NCI-H748 (cell line): ENCODE measurements at regions not wholly inside any gene's neighbourhood (a gene's known extent, or its start where the extent isn't known, plus 50 kb on each side); places are given as distances from the start of the nearest gene placed in this dataset.
"Not testable (repeated sequence)": the region's sequence is repeated elsewhere in the genome, so short reads cannot be mapped to it uniquely, and the experiment has no call there.

Experiments
- DNase-seq: peaks from one replicate; lab custom pipeline; 2025; ENCODE audit not compliant: unreplicated experiment; lab: John Stamatoyannopoulos, UW

DNA sequence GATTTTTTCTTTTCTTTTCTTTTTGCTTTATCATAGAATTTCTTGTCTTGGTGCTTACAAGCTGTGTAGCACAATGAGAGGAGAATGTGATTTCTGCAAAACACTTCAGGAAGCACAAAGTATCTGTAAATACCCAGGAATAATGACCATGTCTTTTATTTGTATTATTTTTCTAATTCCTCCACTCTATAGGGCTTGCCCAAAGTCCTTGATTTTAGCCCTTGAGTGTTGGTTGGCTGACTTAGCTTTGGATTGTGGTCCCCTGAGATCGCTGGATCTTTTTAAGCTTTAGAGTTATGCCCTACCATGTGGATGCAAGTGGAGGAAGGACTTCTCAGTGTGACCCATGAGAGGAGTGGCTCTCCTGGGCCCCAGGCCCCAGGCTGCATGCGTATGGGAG lies 52.2 kb downstream of the HOXC4 start:
- not testable (repeated sequence) for DNase-seq

DNA sequence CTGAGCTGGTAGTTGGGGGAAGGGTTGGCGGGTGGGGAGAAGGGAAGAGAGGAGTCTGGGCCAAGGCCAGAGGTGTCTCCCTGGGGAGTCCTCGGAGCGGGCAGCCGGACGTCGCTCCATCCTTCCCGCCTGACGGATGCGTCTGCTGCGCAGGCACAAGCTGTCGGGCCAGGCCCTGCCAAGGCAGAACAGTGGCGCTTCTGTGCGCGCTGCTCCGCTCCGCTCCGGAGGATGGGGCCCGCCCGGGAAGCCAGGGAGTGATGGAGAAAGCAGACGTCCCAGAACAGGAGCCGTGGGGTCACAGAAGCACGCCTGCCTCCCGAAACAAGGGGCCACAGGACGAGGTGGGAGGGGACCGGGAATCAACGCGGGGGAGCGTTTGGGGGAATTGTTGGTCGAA lies 52.6 kb downstream of the HOXC4 start:
- not testable (repeated sequence) for DNase-seq

DNA sequence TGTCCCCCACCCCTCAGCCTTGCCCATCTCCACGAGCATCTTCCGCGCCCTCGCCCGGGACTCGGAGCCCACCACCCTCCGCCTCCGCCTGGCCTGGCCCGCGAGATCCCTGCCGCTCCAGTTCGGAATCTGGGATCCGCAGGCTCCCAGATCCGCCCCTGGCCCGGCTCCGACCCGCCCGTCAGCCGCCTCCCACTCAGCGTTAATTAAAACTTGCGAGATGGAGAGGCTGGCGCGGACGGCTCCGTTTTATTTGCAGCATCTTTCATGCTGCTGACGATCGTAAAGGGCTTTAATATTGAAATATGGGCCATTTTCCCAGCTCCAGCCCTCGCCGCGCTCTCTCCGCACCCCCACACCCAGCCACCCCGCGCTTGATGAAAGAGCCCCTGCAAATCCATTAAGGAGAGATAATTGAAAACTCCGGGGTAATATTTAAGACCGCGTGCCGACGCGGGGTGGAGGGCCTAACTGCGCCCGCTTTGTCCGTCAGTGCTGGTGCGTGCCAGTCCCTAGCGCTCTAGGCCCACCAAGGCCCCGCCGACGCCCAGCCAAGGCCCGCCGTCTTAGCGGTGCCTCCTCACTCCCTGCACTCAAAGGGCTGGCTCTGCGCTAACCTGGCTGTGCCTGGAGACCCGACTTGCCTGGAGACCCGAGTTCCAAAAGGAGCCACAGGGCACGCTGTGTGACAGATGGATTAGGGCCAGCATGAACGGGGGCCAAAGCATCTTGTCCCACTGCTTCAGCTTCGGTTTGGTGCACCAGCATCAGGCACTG lies 53.4 kb downstream of the HOXC4 start:
- not testable (repeated sequence) for DNase-seq

DNA sequence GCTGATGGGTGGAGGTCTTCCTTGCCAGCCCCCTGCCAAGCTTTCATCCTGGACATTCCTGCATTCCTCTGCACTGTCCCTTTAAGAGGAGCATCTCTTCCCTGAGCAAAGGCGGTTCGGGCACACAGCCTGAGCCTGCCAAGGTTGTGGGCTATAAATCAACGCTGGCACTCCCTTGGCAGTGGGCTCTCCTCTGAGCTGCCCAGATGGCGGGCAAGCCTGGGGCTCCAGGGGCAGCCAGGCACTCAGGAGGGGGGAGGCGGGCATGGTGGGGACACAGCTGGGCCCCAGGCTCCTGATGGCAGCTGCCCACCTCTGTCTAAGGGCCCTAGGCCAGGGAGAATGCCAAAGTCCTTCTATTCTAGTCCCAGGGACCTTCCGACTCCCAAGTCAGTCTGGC lies 58.7 kb downstream of the HOXC4 start:
- DNase-seq = not testable (repeated sequence)

DNA sequence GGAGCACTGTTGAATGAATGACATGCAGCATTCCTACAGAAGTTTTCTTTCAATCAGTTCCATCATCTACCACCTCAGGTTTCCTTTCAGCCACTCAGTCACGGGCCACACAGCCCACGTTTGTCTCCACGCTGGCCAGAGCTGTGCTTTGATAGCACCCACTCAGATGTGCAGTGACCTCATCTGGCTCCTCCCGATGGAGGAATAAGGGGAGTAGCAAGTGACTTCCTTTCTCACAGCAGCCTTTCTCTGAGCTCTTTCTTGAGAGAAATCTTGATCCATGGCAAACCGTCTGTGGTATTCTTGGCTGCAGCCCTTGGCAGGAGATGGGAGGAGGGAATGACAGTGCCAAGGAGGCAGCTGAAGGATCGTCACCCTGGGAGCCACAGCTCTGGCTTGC lies 62.4 kb downstream of the HOXC4 start:
- DNase-seq = not testable (repeated sequence)

DNA sequence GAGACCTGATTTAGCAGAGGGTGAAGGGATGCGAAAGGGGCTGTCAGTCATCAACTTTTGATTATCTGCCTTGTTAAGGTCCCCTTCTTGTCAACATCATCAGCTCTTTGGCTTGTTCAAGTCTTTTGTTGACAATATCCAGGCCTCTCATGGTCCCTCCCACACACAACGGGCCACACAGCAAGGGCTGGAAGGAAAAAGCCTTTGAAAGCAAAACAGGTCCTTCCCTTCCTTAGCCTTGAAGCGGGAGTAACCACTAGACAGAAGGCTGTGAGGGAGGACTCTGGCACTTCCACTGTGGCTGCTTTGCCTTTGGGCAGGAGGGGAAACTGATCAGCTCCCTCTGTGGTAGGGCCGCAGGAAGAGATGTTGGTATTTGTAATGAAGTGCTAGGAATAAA lies 63.8 kb downstream of the HOXC4 start:
- DNase-seq = not testable (repeated sequence)

DNA sequence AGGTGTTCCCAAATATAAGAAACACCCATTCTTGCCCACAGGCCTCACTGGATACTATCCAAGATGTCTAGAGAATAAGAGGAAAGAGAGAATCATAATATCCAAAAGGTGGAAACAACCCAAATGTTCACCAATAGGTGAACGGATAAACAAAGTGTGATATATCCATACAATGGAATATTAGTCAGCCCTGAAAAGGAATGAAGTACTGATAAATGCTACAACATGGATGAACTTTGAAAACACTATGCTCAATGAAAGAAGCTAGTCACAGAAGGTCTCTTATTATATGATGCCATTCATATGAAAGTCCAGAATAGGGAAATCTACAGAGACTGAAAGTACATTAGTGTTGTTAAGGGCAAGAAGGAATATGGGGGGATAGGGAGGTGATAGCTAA lies 65.4 kb downstream of the HOXC4 start:
- not testable (repeated sequence) for DNase-seq

DNA sequence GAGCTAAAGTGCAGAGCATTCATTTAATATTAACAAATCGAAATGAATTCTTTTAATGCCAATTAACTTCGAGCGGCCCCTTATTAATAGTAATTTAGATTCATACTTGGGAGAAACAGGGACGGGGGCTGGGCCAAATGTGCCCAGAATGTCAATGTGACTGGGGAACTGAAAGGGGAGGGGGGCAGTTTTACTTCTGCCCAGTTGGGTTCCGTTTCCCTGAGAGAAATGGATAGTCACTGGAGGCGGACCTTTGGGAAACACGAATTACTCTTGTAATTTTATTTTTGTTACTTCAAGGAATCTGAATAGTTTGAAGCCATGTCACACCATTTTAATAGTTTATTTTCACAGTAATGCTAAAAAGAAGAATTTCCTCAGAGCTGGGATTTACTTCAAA lies 64.8 kb downstream of the SMUG1 start:
- DNase-seq = not testable (repeated sequence)

DNA sequence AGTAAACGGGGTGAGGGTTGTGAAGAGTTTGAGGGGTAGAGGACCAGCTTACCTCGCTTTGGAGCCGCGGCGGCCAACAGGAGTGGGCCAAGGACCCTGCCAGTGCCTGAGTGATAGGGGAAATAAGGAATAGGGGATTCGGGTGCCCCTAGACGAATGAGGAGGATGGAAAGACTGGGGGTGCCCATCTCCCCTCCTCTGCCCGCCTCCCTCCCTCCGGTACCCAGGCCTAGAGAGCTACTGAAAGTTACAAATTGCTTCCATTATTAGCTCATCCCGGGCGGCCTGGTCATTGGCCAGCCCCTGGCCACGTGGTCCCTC lies 63.1 kb downstream of the SMUG1 start:
- not testable (repeated sequence) for DNase-seq

DNA sequence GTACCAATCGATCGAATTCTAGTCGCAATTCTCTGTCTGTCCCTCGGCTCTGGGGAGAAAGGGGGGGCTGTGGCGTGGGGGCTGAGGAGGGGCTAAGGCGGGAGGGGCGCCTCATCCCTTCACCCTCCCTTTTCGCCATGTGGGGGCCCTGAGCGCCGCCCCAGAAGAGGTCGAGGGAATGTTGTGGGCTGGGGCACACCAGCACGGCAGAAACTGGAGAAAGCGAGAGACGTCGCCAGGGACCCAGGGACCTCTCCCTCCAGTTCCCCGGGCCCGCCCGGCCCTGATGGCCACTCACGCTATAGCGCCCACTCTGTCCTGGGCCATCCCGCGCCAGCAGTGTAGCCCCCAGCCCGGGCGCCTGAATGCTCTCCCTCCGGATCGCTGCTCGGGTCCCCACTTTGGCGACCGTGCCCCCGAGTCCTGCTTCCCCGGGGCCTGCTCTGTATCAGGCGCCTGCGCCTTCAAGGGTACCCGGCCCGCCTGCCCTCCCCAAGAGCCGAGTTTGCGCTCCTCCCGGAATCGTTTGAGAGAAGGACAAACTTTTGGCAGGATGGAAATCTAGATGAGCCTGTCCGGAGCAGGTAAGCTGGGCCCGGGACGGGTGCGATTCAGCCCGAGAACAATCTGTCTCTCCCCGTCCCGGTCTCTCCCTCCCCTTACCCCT lies 62.6 kb downstream of the SMUG1 start:
- DNase-seq = peak; percentile 49

DNA sequence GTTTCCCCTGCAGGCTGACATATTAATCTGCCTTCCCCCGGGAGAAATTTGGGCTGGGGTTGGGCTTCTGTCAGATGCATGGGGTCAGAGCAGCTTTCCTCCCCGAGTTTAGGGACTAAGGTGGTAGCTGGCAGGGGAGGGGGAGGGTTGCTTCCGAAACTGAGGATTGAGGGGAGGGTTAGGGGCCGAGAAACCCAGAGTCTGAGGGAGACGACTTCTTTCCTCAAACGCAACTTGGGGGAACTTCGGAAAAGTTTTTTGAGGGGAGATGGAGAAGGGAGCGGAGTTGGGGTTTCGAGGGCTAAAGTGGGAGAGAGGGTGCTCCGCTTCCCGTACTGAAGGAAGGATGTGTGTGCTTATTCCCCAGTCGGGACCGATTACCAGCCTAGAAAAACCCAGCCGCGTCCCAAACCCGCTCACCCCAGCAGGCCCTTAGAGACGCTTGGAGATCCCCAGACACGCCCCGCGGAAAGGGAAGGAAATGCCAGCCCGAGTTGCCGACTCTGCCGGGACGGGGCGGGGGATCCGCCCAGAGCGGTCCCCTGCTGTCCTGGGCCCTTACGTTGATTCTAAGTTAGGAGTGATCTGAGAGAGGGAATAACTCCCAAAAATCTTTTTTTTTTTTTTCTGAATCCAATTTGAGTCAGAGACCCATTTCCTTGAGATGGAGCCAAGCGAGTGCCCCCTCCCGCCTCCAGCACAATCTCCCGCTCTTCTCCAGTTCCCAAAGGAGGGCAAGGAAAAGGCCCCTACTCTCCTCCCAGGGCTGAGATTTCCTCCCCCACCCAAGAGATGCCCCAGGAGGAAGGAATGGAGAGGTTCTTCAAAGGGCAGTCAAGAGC lies 61.9 kb downstream of the SMUG1 start:
- DNase-seq = no peak

DNA sequence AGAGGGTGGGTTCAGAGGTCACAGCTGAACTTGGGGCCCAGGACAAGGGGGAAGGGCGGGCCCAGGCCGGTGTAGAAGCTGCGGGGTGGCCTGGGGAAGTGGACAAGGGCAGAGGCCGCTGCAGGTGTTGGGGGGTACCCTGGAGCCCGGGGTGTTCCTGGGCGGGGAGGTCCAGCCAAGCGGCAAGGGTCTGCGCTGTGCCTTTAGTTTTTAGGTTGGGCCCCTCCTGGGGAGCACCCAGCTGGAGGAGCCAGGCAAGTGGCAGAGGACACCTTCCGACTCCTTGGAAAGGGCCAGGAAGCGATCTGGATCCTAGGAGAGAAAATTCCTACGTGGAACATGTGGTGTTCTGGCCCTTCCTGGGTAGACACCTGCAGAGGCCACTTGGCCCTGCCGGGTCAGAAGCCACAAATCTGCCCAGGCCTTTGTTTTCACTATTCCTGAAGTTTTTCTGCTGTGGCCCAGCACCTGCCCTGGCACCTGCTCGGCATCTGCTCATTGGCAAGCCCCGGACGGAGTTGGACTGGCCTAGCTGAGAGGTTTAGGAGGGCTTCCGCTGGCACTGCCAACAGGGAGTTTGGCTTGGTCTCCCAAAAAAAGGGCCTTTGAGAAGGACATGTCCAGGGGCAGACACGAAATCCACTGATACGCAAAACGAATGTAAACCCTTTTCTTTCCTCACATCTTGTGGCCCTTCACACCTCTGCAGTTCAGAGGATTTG lies 61.1 kb downstream of the SMUG1 start:
- no peak for DNase-seq

DNA sequence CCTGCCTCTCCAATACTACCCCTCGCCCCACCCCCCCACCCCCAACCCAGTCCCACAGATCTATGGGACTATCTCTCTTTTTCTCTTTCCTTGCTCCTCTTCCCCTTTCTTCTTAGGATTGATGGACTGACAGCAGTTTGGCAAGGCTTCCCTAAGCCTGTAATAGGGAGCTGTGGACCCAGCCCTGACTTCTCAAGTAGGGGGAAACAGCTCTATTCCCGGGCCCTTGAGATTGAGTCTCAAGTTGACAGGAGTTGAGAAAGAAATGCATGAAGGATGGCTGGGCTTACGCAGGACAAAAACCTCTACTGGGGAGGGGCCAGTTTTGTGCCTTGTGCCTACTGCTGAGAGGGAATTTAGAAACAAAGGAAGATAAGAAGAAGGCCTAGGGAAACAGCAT lies 60.4 kb downstream of the SMUG1 start:
- DNase-seq = no peak

DNA sequence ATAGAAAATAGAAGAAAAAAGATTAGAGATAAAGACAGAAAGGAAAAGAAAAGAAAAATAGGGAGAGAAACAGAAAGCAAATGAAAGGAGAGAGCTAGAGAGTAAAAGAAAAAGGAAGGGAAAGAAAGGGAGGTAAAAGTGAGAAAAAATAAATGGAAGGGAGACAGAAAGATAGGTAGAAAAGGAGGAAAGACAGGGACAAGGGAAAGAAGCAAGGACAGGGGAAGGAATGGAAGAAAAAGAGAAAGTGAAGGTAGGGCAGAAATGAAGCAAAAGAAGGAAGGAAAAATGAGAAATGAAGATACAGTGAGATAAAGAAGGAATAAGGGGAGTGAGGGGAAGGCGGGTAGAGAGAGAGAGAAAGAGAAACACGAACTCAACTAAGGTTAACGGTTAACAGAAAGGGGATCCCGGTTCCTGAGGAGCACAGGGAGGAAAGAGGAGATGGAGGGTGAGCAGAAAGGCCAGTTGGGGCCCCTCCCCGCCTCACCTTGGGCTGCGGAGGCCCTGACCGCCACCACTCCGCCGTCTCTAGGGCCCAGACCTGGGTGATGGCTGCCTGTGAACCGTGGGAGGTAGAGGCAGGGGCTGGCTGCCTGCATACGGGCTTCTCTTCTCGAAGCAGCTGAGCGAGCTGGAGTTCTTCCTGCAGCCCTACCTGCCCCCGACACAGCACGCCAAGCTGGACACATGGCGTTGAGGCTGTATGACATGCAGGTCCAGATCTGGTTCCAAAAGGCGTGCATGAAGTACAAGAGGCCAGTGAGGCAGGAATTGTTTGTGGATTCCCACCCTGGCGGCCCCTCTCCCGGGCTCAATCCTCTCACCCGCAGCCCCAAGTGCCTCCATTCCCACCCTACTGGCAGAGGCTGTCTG lies 59.5 kb downstream of the SMUG1 start:
- DNase-seq = no peak
